Limb (tissue), 2 donors: ENCODE measurements at regions not wholly inside any gene's neighbourhood (a gene's known extent, or its start where the extent isn't known, plus 50 kb on each side); places are given as distances from the start of the nearest gene placed in this dataset.
A peak's percentile ranks its signal among the peaks of the same experiment; 100 is the strongest.
"Not testable (repeated sequence)": the region's sequence is repeated elsewhere in the genome, so short reads cannot be mapped to it uniquely, and the experiment has no call there.

Source experiments
- DNase-seq, 2 donors: peaks; one replicate each; pipeline ENCODE4 v3.0.0-alpha.2; 2016; ENCODE audit errors: extremely low spot score in 2 of 2

DNA sequence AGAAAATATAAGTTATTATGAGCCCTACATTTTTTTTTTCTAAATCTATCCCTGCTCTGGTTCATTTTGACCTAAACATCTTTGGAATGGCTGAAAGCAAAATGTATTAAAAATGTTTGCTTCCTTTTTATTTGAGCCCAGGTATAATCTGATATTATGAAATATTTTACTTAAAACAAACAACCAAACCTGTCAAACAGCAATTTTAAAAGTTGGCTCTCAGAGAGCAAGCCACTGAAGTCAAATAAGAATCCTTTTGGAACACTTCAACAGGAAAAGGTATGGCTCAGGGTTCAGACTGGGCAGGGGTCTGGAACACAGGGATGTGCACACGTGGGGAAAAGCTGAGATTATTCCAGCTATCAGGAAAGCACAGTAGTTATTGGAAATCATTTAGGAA, 782.9 kb downstream of the CCSER2 start:
- DNase-seq = no peak

DNA sequence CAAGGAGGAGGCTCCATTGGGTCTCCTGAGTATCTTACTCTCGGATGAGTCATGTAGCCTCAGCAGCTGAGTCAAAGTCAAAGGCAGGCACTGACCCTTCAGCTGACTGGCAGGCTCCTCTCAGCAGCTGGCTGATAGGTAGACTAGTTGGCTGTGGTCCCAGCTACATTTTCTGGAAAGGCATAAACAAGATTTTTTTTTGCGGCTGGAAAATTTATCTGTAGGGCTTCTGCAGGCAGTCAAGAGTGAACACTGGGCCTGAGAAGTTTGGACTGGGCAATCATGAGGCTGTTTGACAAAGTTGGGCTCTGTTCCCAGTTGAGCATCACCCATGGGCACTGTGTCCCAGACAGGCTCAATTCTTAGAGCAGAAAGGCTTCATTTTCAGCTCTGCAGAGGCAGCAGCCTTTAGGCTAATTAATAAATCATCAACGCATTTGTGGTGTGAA, 796.2 kb downstream of the CCSER2 start:
- no peak for DNase-seq

DNA sequence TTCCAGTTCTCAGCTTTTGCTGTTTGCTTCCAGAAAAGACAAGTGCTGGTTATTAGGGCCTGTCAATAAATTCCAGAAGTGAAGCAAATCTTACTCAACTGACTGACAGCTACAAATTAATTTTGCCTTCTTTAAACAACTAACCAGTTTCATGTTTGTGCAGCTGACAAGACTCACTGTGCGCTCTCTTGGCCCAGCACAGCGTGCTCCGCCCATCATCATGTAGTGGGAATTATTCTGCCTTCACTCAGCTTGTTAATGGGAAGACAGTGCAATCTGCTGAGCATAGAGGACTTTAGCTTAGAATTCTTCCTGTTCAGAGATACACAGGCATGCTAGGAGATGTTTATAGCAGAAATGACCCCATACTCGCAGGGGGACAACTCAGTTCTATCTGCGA, 808.9 kb downstream of the CCSER2 start:
- DNase-seq = no peak

DNA sequence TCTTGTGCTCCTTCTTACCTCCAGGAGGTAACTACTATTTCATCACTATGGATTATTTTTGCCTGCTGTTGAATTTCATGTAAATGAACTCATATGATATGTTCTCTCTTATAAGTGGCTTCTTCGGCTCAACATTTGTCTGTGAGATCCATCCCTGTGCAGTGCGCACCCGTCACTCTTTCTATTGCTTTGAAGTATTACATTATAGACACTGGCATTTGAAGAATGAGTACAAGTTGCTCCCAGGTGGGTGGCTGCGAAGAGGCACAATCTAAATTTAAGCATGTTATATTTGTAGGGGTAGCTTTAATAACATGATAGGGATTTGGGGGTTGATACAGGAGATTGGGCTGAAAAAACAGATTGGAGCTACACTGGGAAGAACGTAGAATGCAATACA, 809.7 kb downstream of the CCSER2 start:
- DNase-seq = no peak

DNA sequence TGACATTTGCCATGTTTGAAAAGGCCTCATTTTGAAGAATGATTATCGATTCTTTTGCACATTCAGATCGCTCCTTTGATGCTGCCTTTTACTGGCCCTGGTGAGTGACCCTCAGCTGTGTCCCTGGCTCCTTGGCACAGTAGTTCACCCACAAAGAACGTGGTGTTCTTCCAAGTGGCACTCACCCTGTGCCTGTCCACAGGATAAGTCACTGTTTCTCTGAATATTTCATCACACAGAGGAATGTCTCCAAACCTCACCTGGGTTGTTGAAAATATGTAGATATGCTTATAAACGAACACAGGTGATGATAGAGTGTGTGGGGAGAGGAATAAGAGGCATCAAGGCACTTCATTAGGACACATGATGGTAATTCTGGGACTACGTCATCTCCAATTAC, 810.7 kb downstream of the CCSER2 start:
- DNase-seq = no peak

DNA sequence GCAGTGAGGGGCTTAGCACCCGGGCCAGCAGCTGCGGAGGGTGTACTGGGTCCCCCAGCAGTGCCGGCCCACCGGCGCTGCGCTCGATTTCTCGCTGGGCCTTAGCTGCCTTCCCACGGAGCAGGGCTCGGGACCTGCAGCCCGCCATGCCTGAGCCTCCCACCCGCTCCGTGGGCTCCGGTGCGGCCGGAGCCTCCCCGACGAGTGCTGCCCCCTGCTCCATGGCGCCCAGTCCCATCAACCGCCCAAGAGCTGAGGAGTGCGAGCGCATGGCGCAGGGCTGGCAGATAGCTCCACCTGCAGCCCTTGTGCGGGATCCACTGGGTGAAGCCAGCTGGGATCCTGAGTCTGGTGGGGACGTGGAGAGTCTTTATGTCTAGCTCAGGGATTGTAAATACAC, 813.1 kb downstream of the CCSER2 start:
- not testable (repeated sequence) for DNase-seq

DNA sequence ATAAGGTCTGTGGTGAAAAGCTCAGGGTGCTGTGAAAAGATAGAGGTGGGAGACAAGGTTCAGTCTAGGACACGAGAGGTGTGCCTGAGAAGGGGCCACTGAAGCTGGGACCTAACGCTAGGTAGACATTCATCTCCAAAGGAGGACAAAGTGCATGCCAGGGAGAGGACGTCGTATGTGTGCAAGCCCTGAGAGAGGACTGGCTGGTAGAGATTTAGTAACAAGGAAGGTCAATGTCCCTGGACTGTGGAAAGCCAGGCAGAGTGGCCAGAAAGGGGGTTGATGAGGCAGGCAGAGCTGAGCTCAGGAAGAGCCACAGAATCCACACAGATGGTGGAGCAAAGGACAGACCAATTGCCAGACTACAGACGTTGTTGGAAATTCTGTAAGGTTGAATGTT, 817.6 kb downstream of the CCSER2 start:
- no peak for DNase-seq

DNA sequence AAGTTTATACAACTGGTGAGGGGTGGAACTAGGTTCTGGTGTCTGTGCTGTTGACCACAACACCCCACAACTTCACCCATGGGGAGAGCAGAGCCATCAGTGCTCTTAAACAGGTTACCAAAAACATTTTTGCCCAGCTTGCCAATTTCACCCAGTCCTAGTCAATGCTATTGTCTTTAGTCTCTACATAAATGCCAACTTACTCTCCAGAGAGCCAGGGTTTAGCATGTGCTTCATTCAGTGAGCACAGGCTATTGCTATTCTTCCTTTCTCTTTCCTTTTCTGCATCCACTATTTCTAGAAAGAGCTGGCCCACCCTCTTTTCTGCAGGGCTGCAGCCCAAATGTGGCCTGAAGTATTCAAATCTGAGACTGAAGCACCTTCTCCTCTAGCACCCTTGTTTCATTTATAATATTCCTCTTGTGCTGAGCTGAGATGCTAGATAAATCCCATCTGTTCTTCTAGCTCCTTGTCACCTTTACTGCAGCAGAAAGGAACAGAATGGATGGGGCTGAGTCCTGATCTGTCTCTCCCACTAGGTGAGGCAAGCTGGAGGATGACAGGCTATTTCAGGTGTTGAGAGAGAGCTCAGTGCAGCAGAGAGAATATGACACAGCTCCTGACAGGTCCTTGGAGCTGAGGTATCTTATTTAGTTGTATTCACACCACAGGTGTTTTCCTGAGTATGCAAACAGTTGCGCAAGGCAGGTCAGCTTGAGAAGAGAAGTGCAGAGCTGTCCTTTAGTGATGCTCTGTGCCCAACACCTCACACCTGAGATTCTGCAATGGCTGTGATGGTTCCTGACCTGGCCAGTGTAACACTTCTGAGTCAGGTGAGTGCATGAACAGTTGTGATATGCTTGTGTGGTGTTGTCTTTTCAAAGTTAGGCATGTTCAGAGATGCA, 819.2 kb downstream of the CCSER2 start:
- no peak for DNase-seq

DNA sequence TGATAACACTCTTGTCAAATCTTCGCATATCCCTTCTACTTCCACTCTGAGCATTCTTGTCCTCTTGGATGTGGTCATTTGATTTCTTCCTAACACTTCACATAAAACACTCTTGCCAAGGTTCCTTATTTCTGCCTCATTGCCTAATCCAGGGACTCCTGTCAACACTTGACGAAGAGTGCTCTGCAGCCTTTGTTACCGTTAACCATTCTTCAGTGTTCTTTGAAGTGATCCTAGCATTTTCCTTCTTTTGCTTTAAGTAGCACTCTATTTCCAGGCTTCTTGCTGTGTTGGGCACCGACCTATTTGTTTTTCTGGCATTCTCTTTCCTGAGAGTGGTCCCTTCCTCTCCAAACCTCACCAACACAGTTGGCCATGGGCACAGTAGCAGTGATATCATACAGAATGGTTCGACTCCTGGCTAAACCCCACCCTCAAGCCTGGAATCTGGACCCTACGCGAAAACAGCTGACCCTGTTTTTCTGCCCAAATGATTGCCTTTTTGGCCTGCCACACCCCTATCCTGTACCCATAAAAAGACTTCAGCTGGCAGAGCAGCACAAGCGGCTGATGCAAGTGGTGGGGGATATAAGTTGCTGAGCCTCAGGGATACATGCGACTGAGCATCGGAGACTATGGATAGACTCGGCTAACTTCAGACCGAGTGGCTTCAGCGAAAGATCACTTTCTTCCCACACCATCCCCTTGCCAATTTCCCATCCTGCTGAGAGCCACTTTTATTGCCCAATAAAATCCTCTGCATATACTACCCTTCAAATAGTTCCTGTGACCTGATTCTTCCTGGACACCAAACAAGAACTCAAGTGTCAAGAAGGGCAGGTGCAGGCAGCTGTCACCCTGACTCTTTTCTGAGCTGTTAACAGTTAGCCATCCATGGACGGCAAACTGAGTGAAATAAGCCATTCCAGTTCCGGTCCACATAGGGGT, 820.6 kb downstream of the CCSER2 start:
- no peak for DNase-seq

DNA sequence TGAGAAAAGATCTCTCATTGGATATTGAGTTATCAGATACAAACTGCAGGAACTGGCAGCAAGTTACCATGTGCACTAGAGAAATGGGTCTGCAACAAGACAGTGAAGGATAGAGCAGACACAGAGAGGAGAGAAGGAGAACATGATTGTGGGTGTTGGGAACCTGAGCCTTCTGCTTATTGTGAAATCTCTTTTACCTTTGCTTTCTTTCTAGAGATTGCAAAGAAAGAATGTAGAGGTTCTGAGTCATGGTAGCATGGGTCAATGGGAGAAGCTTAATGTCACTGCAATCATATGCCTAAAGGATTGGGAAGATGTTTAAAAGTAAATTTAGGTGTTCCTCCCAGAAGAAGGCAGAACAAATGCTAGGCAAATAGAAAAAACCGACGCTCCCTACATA, 821.4 kb downstream of the CCSER2 start:
- no peak for DNase-seq

DNA sequence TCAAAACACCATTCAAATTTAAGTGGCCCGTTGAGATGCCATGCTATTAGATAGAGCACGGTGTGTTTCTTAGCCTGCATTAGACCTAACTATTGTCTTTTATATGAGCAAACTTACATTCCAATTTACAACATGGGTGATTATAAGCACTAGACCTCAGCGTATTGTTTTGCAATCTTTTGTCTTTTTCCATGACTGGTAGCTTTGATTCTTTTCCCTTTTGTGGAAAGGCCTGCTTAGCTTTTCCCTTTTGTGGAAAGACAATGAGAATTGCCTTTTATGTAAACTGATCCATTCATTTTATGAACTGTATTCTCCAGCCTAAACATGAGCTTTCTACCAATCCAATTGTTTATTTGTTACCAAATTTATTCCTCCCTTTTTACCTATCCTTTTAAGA, 823.1 kb downstream of the CCSER2 start:
- DNase-seq = no peak

DNA sequence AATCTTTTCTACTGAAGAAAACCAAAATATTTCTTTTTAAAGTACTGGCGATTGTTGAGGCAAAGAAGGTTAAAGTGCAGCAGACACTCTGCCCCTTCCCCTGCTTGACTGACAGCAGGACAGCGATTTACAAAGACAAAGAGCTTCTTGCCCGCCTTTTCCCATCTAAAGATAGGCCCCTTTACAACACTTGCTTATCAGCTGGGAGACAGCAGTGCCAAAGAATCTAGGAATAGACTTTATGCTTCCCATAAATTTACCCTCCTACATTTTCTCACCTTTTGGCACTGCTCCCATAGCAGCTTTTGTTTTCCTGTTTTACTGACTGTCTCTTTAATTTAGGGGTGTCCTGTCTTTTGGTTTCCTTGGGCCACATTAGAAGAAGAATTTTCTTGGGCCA, 824.1 kb downstream of the CCSER2 start:
- DNase-seq = no peak

DNA sequence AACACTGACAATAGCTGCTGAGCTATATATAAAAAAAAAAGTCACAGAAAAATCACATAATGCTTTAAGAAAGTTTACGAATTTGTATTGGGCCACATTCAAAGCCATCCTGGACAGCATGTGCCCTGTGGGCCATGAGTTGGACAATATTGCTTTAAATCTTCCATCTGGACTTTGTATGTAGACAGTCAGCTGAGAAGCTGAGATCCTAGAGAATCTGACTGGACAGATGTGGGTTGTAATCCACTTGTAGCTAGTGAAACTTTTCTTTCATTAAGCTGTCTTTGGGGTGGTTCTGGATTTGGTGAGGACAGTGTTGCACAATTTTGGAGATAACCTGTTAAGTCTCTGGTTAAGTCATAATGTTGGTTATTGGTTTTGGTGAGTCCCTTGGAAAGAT, 824.5 kb downstream of the CCSER2 start:
- no peak for DNase-seq

DNA sequence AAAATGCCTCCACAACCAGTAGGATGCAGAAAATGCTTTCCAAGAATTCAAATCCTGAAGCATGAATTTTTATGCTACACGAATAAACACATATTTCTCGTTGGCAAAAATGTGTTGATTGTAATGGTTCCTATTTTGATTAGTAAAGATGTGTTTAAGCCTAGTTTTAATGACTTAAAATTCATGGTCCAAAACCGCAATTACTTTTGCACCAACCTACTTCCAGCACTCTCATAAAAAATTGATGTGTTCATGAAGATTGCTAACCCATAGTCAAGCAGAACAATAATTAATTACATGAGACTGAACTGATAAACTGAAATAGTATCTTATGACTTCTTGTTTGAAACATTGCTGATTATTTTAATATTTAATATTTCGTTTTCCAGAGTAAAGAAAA, 828.8 kb downstream of the CCSER2 start:
- DNase-seq = no peak

DNA sequence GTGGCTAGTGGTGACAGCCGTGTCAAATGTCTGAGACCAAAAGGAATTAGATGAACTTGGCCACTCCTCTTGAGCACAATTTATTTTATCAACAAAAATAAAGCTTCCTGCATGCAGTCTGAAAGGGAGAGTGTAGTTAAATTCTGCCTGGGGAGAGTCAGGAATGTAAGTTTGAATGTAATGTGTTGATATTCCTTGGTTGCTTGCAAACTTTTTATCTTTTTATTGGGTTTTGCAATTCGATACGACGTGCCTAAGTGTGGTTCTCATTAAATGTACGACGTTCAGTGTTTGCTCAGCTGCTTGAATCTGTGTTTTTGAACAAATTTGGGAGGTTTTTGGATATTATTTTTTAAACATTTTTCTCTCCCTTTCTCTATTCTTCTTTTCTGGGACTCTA, 839.9 kb downstream of the CCSER2 start:
- DNase-seq = no peak

DNA sequence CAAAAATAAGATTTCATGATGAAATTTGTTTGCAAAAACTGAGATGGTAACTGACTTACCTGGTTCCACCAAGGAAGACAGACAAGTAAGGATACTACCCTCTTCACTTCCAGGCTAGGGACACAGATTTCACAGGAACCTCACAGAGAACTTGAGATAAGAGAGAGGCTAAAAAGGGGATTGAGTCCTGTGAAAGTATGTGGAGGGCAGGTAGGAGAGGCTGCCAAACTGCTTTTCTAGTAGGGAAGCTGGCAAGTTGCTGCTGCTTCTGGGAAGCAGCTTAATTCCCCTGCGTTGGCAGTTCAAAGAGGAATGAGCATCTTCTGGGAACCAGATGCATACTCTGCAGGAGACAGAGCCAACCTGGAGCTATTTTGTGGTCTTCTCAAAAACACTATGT, 841.6 kb downstream of the CCSER2 start:
- no peak for DNase-seq

DNA sequence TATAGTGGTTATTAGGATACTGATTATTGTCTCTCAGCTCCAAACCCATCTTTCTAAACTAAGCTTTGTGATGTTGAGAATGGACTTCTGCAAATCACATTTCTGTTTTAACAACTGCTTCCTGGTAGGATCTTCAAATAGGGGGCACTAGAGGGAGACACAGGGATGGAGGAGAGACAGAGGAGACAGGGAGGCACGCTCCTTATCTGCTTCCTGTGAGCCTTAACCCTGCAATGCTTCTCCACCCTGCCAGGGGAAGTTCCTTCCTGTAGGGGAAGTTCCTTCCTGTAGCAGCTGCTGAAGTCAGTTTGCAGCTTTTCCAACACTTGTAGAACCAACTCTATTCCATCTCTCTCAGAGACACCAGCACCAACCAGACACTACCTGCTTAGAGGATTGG, 847.2 kb downstream of the CCSER2 start:
- no peak for DNase-seq

DNA sequence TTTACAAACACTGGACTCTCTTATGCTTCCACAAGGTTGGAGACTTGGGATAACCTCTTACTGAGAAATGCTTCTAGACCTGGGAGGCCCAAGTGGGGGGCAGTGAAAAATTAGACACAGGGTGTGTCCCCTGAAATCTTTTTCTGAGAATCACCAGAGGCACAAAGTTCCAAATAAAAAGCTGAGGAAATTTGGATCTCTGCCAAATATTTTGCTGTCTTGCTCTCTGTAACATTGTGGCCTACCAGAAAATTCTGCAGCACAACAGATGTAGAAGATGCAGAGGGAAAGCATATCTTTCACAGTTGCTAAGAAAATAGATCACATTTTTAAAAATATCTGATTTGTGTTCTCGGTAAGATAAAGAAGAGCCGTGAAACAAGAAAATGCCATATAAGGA, 849.4 kb downstream of the CCSER2 start:
- DNase-seq = peak in 1 of 2 donors; percentile 22

DNA sequence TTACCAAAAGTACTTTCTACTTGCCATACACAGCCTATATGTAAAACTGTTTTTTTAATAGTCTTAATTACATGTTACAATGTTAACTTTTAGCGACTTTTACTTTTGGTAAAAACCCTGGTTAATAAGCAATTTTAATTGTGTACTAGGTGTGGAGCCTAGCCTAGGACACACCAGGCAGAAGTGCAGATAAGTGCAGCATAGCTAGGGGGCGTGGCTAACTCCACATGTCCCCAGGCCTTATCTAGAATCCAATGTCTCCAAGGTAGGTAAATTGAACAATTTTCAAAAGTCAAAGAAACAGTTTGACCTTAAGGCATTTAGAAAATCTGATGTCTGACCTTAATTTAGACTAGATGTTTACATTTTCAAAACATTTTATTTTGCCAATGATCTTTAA, 858.7 kb downstream of the CCSER2 start:
- no peak for DNase-seq

DNA sequence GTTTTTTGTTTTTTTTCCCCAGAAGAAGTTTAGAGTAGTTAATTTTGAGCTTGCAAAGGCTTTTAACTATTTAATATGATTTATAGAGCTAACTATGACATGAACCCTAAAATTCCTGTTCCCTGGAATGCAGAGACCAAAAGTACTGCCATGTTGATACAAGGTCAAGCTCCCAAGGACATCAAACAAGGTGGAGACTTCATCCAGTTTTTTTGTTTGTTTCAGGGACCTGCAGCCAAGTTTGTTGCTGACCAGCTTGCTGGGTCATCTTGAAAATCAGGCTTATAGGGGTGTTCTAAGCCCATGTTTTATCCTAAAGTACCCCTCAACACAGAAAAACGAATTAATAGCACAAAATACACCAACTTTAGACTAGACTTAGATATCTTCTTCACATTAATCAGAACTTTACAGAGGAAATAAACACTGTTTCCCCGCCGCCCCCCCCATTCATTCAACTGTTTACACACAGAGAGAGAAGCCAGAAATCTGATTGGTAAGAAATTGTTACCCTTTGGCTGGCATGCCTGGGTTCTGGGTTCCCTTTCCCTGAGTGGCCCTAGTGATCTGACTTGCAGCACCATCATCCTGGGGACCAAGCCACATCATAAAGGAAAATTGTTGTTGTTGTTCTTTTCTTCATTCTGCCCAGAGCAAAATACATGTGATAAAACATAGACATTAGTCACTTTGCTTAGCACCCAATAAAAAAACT, 860.5 kb downstream of the CCSER2 start:
- DNase-seq = no peak

DNA sequence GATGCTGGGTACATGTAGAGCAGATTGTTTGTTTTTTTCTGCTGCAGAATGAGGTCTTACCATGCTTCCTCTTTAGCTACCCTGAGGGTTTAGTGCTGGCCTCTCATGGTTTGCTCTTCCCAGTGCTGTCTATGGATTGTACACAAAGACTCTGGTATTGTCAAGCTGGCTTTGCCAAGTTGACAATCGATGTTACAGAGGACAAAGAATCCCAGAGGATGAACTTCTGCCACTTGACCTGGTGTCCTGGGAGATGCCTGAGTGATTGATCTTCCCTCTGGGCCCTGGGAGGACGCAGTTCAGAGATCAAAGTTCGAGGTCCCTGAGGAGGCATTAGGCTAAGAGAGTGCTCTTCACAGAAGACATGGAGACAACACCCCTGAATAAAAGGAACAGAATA, 865.4 kb downstream of the CCSER2 start:
- DNase-seq = no peak

DNA sequence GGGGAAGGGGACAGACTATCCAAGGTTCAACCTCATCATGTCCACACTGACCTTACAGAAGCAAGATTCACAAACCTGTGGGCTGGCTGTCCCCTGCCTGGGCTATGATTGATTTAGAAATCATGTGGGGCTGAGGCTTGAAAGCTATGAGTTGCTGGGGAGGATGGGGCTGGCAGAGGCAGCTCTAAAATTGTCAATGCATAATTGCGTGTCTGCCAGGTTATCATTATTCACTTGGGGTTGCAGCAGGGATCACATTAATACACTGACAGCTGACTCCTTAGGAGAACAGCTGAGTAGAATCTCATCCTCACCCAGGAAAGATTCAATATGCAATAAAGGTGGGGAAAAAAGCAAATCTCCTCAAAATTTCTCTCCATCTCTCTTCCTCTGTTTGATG, 866.3 kb downstream of the CCSER2 start:
- no peak for DNase-seq
